CD4-positive, alpha-beta T cell treated with Interleukin-2 at 100 ng/mL for 4 hours (primary cell): ENCODE measurements at regions not wholly inside any gene's neighbourhood (a gene's known extent, or its start where the extent isn't known, plus 50 kb on each side); places are given as distances from the start of the nearest gene placed in this dataset.
"Not testable (repeated sequence)": the region's sequence is repeated elsewhere in the genome, so short reads cannot be mapped to it uniquely, and the experiment has no call there.

Experiments used
- DNase-seq: peaks from one replicate; pipeline ENCODE4 v3.0.0-alpha.2; 2020; ENCODE audit warnings: low spot score

- no peak for DNase-seq
These were observed 209.7 kb upstream of the TENT5A start for GRCh38 chr6:81962198-81962597.

DNA sequence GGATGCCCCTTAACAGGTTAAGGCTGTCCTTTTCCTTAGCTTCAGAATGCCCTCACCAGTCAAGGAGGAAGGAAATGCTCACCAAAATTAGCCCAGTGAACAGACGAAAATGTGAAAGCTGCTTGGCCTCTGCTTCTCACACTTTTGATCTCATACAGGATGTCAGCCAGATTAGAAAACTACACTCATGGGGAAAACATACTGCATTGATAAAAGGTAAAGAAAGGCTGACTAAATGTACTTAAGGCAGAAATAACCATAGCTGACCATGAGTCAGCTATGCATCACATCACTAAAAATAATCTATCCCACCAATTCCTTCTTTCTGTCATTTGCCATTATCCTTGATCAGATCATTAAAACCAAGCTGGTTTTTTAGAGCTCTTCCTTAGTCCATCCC, 198.4 kb upstream of the TENT5A start:
- no peak for DNase-seq

DNA sequence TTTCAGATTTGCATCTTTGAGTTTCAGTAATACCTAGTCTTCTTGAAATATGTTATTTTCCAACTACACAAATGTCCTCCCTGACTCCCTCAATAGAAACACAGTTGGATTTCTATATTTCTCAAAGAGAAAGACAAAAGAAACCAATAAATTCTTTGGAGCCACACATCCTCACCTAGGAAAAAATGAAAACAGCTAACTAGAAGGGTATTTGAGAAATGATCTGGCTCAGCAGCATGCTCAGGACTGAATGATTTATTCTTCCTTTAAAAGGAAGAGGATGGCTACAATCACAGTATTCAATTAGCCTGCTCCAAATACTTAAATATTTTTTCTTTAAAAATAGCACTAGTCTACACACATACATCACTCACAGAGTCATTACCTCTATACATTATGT, 196.4 kb upstream of the TENT5A start:
- DNase-seq, result no peak

DNA sequence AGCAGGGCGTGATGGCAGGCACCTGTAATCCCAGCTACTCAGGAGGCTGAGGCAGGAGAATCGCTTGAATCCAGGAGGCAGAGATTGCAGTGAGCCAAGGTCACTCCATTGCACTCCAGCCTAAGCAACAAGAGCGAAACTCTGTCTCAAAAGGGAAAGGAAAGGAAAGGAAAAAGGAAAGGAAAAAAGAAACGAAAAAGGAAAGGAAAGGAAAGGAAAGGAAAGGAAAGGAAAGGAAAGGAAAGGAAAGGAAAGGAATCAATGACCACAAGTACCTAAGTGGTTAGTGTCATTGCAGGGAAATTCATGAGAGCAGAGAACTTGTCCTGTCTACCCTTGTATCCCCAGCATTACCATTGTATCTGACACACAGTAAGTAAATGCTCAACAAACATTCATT, 195.7 kb upstream of the TENT5A start:
- DNase-seq, result not testable (repeated sequence)

DNA sequence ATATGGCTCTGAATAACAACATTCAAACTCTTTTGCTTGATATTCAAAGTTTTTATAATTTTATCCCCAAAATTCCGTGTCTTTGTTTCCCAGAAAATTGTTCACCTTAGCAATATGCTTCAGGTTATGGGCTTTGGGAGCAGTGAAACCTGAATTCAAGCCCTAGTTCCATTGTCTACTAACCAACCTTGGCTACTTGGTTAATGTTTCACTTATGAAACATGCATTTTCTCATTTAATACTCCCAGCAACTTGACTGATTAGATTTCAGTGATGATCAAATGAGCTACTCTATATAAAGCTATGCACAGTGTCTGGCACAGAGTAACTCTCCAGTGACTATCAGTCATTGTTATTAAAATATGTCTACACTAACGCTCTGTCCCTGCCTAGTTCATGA, 192.2 kb upstream of the TENT5A start:
- DNase-seq, result no peak

GRCh38 chr6:81942842-81943241, 190.4 kb upstream of the TENT5A start:
- not testable (repeated sequence) for DNase-seq

DNA sequence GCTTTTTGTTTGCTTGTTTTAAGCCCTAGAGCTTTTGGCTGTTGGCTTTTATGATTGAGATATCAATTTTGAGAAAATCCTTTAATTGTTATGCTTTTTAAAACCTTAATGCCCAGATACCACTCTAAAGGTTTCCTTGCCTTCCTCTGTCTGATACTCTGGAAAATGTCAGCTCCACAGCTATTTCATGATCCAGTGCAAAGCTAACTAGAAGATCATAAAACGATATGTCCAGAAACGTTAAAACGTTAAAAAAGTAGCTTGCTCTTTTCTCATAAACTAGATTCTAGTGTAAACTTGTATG, 189.5 kb upstream of the TENT5A start:
- DNase-seq, result no peak

DNA sequence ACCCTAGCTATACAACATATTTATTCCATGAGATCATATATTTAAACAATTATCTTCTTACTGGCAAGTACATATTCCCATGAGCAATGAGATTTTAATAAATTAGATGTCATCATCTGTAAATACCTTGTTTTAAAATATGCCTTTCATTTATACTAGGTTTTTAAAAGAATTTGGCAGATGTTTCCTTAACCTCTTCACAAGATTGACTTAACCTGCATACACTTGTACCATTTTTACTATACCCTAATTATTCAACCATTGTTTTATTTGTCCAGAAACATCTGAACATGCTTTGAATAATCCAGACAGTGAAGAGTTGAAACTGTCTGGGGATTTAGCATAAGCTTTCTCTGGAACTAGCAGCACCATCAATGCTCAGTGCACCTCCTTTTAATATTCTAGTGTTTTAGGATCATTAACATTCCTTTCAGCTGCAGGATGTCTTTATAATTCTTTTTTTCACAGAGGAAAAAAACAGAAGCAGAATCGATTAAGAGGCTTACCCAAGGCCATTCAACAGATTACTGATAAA, 188.0 kb upstream of the TENT5A start:
- DNase-seq, result no peak

GRCh38 chr6:81939766-81940165, 187.3 kb upstream of the TENT5A start:
- no peak for DNase-seq

- no peak for DNase-seq
These were observed 186.7 kb upstream of the TENT5A start for GRCh38 chr6:81938991-81939732.

DNA sequence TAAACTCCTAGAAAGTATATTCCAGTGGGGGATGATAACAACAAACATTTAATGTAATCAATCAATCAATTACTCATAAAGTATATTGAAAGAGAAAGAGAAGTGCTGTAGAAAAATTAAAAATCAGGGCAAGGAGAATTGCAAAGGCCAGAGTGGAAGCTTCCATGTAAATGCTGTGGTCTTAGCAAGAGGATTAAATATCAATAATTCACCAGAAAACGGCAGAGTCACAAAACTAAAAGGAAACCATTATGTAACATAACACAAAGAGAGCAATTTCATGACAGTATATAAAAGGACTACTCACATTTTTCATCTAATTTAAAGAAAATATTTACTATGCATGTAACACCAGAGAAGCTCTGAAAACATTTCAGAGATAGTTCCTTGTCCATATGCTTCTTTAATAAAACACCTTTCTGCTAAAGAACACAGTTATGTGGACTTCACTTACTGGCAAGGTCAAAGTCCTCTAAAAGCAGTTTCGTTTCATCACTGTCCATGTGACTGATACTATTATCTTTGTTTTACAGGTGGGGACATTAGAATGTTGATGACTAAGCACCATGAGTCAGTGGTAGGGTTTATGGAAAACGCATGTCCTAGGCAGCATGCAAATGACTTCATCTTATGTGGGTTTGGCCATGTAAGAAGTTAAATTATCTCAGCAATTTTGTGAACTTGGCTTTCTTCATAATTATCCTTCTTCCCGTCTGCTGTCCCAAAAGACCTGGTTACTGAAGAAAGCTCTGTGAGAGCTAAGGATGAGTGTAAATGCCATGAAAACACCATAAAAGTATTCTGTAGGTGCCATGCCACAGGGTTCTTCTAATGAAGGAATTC, 185.8 kb upstream of the TENT5A start:
- no peak for DNase-seq

GRCh38 chr6:81937296-81937937, 184.9 kb upstream of the TENT5A start:
- no peak for DNase-seq

DNA sequence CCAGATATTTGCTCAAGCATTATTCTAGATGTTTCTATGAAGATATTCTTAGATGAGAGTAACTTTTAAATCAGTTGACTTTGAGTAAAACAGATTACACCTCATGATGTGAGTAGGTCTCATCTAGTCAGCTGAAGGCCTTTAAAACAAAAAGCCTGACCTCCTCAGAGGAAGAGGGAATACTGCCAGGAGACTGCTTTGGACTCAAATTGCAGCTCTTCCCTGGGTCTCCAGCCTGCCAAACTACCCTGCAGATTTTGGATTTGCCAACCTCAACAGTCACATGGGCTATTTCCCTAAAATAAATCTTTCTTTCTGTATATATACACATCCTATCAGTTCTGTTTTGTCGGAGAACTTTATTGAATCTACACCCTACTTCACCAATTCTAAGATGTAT, 182.5 kb upstream of the TENT5A start:
- no peak for DNase-seq

DNA sequence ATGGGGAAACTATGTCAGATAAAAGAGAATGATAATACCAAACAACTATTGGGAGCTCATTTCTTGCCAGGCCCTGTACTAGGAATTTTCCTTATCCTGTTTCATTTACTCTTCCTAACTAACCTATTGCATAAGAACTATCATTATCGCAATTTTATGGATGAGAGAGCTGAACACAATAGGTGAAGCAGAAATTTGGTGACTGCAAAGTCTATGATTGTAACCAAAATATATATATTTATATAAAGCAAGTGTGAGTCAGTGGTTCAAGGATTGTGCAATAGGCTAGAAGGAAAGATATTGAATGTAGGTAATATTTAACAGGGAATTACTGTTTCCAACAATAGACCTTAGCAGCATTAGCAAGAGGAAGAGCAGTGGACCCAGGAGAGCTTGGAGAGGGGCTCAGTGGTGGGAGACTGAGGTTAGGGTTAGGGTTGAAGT, 181.1 kb upstream of the TENT5A start:
- DNase-seq, result no peak

DNA sequence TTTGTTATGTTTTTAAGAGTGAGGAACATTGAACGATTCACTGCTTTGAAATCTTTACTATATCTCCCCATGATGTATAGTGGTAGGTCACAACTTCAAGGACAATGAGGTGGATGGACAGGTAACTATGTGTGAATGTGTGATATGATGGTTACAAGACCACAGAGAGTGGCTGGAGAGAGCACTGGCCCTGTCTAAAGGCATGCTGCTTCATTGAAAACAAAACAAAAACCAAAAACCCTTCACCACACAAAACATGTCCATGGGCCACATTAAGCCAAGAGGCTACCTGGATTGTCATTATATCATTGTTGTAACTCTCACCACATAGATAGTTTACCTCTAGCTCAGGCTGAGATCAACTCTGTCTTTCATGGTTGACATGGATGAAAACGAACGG, 180.6 kb upstream of the TENT5A start:
- no peak for DNase-seq

DNA sequence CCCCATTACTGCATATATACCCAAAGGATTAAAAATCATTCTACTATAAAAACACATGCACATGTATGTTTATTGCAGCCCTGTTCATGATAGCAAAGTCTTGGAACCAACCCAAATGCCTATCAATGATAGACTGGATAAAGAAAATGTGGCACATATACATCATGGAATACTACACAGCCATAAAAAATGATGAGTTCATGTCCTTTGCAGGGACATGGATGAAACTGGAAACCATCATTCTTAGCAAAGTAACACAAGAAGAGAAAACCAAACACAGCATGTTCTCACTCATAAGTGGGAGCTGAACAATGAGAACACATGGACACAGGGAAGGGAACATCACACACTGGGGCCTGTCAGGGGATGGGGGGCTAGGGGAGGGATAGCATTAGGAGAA, 180.0 kb upstream of the TENT5A start:
- not testable (repeated sequence) for DNase-seq

- DNase-seq, result no peak
These were observed 177.3 kb upstream of the TENT5A start for GRCh38 chr6:81929828-81930227.

DNA sequence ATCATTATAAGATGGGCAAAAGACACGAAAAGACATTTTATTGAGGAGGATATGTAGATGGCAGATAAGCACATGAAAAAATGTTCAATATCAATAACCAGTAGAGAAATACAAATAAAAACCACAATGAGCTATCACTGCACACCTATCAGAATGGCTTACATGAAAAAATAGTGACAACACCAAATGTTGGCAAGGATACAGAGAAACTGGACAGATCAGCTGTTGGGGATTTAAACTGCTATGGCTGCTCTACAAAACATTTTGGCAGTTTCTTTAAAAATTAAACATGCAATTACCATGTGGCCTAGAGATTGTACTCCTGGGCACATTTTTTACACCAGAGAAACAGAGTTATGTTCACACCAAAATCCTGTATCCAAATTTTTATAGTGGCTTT, 172.7 kb upstream of the TENT5A start:
- DNase-seq, result no peak

GRCh38 chr6:81909981-81910900, 157.8 kb upstream of the TENT5A start:
- DNase-seq, result no peak

DNA sequence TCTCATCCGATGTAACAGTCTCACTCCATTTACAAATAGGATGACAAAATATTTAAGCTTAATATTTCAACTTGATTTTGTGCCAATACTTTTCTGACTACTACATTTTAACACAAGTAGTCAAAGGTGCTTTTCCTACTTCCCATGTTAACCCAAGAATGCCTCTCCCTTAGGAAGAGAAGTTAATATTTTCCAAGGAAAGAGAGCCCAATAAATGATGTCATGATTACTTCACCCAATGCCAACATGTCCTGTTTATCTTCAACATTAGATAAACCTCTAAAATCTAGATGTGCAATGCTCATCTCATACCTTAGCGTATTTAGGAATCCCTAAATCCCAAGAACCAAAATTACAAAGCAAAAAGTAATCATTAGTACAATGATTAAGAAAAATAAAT, 156.7 kb upstream of the TENT5A start:
- no peak for DNase-seq

GRCh38 chr6:81906709-81907204, 154.3 kb upstream of the TENT5A start:
- no peak for DNase-seq

GRCh38 chr6:81906041-81906440, 153.6 kb upstream of the TENT5A start:
- DNase-seq, result no peak
